ENCODE measurements at regions not wholly inside any gene's neighbourhood (a gene's known extent, or its start where the extent isn't known, plus 50 kb on each side); places are given as distances from the start of the nearest gene placed in this dataset.

- no peak for TF ChIP-seq POLR2A (IDR thresholded peaks at IDR 0.05)
- TF ChIP-seq CTCF (IDR thresholded peaks at IDR 0.05) = no peak
Observed at GRCh38 chr2:164024396-164024795, 288.6 kb upstream of the FIGN start.

Measured in testis (tissue), 2 donors.